HG03439 (cell line): ENCODE measurements at regions not wholly inside any gene's neighbourhood (a gene's known extent, or its start where the extent isn't known, plus 50 kb on each side); places are given as distances from the start of the nearest gene placed in this dataset.

Experiments
- ATAC-seq: cut with Tn5 transposase; IDR thresholded peaks from one replicate; pipeline ENCODE4 v1.9.1; 2021; ENCODE audit warnings: mild to moderate bottlenecking, moderate library complexity; ENCODE audit not compliant: unreplicated experiment

DNA sequence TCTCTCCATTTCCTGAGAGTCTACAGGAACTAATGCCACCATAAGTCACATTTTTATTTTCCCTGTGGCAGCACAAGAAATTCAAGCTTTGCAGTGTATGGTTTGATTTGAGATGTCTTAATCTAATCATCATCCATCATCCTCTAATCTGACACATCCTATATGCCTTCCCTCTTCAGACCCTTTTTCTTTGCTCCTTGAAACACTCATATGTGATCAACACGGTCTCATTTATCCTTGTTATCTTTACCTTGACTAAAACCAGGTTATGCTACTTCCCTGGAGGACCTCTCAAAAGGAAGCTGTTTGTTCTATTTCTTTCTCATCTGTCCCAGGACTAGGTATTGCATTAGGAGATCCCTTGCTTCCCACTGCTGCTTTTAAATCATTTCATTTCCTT lies 146.9 kb upstream of the MRPS30 start:
- no peak for ATAC-seq

DNA sequence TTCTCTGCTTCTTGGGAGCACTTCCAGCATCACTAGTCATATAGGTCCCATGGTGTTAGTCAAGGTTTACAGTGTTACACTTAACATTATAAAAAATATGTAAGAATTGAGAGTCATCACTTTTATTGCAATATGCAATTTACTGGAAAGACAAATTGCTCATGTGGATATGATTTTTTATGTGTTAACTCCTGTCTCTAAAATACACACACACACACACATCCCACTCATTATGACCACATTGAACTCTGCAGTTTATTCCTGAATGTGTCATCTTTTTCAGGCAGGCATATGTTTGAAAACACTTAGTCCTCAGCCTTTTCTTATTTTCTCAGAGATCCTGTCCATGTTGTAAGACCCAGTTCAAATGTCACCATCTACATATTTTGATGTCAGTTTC lies 148.5 kb upstream of the MRPS30 start:
- ATAC-seq, result no peak

DNA sequence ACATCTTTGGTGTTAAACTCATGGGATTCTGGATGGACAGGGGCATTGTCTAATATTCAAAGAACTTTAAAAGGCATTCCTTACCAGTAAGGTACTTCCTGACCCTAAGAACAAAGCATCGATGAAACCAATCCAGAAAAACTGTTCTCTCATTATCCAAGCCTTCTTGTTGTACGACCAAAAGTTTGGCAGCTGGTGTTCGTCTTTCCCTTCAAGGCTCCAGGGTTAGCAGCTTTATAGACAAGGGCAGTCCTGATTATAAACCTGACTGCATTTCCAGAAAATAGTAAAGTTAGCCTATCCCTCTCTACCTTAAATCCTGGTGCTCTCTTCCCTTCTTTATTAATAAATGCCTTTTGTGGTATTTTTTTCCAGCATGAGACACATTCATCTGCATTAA lies 149.4 kb upstream of the MRPS30 start:
- no peak for ATAC-seq

DNA sequence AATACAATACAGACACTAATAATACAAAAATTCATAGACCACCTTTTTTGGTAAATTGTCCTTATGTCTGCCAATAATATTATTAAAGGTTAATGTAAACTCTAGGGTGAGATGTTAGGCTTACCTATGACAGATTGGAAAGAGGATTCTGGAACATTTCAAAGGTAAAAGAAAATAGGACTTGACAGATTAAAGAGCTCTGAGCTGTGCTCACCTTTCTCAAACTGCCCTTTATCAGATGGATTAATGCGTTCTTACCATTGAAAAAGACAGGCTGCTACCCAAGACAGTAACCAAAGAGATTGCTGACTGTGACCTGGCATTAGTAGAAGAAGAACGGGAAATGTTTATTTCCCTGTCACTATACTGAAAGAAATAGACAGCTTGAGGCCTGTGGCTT lies 156.1 kb upstream of the MRPS30 start:
- ATAC-seq, result no peak

DNA sequence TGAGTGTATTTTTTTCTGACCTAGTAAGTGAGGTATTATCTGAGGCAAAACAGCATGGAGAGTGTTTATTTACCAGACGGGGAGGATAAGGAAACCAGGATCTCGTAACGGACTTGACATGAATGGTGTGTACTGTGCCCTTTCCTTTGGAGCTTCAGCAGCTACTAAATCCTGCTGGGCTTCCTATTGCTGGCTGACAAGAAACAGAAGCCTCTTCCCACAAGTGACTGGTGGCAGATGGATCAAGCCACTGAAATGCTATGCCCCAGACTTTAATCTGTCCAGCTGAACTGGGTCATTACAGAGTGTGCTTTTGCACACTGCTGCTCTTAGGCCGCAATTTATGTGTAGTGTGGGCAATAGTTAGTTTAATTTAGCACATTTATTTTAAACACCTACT lies 162.7 kb upstream of the MRPS30 start:
- no peak for ATAC-seq

DNA sequence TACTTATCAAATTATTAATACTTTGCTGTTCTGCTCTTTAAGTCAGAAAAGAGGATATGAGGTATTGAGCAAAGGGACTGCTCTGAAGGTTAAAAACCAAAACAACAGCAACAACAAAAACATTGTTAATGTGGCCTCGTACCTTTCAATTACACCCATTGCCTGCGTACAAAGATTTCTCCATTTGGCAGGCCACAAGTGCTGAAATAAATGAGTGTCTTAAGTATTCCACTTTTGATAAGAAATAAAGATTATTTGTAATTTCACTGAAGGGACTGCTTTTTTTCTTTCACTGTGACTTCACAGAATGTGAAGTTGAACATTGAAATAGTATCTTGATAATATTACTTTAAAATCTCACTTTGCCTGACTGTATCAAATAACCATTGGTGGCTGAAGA lies 163.2 kb upstream of the MRPS30 start:
- ATAC-seq, result no peak

DNA sequence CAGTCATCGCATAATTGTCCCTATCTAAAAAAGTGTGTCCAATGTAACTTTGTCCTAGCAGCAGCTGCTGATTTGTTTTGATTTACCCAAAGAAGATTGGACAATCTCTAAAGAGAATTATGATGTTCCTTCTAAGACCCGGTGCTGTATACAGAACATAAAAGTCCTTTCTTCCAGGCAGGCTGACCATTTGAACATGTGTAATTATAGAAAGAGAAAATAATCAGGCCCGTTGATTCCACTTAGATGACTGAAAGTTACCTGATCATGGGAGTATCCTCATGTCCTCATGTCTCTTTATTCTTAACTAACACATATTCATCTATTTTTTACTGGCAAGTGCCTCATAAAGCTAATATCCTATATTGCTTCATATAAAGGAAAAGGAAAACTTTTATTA lies 164.1 kb upstream of the MRPS30 start:
- ATAC-seq, result no peak

DNA sequence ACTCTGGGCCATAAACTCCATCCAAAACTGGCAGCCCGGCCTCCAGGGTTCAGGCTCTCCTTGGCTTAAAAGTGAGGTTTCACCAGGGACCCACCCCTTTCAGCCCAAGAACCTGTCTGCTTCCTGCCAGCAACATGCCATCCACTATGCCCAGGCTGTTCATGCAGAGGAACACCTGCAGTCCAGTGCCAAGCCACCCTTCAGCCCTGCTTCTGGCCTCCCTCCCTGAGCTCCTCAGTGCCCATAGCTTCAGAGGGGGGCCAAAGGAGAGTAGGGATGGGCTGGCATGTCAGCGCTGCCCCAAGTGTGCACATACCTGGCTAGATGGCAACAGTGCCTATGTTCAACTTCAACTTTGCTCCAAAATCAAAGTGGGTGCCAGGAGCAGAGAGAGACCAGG lies 166.9 kb upstream of the MRPS30 start:
- no peak for ATAC-seq

DNA sequence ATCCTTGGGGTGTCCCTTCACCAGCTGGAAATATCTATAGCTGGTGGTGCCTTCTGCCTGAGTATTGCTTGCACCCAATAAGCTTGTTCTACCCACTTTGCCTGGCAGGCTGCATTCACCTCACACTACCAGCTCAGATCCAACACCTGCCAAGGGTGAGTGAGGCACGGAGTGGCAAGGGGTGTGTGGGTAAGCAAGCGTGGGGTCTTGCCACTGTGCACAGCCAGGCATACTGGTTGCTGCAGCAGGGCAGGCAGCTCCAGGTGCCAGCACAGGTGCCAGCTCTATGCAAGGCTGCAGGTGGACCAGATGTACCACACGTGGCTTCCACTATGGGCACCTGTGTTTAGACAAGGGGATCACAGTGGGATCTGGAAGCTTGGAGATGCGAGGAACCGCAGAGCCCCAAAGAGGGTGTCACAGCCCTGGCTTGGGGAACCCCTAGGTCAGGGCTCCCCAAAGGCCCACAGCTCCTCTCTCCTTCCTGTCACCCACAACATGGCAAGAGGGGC lies 167.7 kb upstream of the MRPS30 start:
- no peak for ATAC-seq

DNA sequence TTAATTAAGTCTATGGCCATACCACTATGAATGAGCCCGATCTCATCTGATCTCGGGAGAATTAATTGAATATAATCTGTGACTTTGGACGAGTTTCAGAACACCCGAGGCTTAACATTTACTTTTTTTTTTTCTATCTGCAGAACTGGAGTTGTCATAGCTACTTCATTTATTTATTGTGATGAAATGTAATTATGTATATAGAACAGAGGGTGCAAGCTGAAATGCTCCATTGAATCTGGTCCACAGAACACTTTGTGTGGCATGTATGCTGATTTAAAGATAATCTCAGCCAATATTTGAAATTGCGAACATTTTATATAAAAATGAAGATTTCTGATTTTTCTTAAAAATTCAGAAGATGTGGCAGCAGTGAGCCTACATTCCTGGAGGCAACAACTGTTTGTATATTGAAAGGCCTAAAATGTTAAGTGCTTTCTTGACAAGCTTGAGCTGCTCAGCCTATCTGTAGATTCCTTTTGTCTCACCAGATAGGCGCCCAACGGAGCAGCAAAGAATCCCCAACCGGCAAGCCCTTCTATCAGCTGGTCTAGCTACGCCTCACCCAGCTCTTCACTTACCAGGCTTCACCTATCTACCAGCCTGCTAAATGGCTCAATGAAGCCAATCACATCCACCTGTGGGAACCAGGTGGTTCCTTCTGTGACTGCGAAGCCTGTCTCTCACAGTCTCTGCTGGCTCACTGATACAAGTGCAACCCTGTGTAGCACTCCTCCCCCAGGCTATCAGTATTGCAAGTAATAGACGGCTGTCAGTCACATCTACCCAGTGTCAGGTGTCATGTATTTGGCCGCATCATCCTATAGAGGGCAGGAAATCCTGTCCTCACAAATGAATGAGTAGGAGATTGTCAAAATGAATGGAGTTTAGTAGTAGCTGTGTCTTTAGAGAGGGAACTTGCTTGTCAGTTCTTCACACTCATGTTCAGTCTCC lies 170.6 kb upstream of the MRPS30 start:
- ATAC-seq, result no peak

DNA sequence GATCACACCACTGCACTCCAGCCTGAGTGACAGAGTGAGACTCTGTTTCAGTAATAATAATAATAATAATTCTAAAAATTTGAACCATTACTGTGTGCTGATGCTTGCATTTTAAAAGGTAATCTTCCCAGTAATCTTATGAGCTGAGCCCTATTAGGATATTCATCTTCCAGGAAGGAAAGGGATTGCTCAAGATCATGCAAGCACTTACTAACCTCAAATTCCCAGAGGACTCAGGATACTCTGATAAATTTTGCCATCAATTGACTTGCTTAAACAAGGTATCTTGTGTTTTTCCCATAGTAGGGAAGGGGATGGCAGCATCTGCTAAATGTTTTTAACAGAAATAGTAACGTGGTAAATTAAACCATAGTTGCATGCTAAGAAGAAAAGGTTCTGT lies 176.4 kb upstream of the MRPS30 start:
- no peak for ATAC-seq

DNA sequence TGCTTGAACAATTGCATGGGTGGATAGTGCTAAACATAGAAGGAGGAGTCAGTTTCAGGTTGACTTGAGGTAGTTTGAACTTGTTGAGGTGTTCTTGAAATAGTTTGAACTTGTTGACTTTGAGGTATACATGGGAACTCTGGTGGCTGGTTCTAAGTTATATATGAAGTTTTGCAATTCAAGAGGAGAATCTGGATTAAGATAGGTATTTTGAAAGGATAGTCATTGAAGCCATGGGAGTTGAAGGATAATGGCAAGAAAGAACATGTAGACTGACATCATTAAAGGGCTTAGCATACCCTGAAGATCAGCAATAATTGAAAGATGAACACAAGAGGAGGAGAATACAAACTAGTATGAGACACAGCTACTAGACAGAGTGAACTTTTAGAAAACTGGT lies 181.9 kb upstream of the MRPS30 start:
- no peak for ATAC-seq

DNA sequence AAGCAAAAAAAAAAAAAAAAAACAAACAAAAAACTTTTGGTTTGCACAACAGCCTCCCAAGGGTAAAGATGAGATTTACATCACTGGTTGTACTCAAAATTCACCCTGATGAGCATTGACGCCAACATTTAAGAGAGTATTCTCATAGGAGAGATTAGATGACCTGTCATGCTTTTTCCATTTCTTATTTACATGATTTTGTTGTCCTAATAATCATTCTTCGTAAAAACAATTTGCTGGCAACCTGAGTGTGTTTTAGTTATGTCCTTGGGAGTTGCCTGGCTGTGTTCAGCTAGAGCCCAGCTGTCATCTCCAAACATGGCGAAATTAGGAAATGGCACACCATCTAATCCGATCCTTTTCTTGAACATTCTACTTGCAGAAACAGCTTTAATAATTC lies 186.4 kb upstream of the MRPS30 start:
- ATAC-seq, result no peak

DNA sequence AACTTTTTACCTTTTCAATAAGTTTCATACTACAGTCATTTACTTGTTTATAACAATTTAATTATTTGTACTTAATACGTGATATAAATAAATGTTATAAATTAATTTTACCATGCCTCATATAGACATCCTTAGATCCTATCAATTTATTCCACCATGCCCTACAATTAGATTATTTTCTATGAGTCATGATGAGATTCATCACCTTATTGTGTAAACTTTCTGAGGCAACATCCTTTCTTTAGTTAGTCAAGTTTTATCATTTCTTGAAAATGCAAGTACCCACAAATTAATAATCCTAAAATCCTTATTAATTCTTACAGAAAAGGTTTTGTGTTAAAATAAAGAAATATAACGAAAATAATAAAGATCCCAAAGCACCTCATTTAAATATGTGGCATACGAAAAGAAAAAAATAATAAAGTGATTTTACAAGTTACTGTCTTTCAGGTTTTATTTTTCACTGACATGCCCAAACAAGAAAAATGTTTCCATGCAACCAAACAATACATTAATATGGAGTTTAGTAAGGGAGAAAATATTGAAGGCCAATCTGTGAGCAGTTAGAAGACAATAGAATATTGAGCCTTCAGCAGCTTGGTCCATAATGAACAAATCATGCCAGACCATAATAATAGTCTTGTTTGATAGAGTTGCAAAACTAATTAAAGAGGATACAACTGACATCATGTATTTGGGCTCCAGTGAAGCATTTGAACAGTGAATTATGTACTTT lies 188.7 kb upstream of the MRPS30 start:
- ATAC-seq, result no peak

DNA sequence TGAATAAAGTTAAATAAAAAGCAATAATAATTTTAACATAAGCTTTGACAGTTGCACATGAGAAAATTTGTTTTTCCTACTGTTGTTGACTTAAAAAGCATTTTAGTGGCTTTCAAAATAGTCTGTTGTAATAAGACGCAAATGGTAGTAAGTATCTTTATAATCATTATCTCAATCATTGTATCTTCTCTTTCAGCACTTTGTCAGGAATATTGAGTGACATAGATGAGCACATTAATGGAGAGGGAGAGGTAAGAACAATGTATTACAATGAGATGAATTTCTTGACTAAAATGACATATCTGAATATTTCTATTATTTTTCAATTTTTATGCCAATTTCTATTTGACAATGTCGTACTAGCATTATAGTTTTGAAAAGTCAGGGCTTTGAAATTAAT lies 193.9 kb upstream of the MRPS30 start:
- no peak for ATAC-seq

DNA sequence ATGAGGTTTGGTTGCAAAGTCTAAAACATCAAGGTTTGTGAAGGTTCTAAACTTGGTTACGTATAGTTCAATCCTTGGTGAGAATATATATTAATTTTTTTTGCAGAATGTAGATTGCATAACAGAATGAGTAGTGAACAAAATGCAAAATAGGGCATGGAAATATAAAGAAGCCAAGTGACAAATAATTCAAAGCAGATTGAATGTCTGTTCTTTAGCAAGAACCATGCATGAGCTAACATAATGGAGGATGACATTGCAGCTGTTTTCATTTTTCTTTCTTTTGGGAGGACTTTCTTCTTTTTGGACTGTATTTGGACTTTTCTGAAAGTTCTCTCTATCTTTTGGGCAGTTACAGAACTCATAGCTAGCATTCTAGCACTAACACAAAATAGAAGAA lies 194.8 kb upstream of the MRPS30 start:
- no peak for ATAC-seq

DNA sequence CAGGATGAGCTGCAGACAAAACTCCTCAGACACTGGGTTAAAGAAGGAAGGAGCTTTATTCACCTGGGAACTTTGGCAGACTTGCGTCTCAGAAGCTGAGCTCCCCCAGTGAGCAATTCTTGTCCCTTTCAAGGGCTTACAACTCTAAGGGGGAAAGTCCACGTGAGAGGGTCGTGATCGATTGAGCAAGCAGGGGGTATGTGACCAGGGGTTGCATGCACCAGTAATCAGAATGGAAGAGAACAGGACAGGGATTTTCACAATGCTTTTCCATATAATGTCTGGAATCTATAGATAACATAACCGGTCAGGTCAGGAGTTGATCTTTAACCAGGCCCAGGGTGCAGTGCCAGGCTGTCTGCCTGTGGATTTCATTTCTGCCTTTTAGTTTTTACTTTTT lies 202.8 kb upstream of the MRPS30 start:
- ATAC-seq, result no peak

DNA sequence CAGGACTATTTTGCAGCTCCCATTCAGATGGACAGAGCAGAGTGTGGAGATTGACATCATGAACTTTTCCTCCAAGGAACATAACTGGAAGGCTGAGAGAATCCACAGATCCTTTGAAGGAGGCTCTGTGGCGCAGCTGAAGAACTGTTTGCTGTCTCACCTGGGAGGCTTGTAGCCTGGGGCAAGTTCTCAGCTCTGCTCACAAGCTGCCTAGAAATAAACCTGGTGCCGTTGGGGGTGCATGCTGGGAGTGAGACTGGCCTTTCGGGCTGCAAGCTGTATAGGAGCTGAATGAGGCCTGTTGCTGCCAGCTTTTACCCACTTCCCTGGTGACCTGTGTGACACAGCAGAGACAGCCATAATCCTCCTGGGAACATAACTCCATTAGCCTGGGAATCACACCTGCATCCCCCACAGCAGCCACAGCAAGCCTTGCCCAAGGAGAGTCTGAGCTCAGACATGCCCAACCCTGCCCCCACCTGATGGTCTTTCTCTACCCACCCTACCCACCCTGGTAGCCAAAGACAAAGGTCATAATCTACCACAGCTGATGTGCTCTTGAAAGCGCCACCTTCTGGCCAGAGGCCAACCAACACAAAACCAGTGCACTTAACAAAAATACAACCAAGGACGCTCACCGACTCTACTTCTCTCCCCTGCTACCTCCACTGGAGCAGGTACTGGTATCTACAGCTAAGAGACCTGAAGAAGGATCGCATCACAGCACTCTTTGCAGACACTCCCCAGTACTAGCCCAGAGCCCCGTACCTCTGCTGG lies 205.1 kb upstream of the MRPS30 start:
- ATAC-seq, result no peak

DNA sequence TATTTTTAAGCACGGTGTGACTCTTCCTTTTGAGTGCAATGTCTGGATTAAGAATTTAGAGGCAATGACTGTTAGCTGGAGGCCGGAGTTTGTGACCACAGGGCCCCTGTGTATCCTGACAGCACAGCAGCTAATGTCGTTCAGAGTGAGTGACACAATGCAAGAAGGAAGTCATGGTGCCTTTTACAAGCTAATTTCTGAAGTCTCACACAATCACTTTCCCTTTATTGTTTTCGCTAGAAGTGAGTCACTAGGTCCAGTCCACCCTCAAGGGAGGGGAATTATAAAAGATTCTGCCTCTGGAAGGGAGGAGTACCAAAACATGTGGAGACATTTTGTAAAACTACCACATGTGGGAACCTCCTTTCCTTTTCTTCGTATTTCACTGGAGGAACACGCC lies 185.5 kb upstream of the FGF10 start:
- ATAC-seq, result no peak

DNA sequence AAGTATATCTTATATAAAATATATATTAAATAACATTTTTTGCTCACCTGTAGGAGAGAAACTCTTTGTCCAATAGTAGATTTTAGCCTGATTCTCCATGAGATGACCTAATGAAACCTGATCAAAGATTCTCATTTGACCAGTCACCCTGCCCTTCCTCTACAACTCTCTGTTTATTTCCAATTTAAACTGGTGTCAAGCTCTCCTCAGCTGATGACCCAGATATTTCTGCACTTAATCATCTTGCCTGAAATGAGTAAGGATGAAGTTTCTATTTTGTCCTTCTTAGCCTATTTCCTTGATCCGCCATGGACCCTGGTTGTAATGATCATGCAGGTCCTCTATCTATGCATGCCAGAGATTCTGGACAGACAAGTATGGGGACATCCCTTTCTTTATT lies 179.3 kb upstream of the FGF10 start:
- no peak for ATAC-seq

DNA sequence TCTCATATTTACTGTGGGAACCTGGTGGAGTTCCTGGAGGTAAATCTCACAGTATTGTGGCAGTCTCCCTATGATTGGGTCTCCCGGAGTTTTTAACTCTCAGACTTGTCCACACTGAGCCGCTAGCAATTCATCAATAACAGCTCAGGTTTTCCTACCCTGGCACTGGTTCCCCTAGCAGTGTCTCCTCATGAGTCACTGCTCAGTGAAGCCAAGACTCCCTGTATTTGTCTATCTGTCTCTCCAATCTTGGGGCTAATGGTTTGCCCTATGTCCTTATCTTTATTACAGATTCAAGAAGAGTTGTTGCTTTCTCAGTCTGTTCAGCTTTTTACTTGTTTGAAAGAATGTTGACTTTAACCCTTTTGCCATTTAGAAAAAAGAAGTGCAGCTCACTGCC lies 176.7 kb upstream of the FGF10 start:
- no peak for ATAC-seq
